ENCODE measurements at regions not wholly inside any gene's neighbourhood (a gene's known extent, or its start where the extent isn't known, plus 50 kb on each side); places are given as distances from the start of the nearest gene placed in this dataset.
"Not testable (repeated sequence)": the region's sequence is repeated elsewhere in the genome, so short reads cannot be mapped to it uniquely, and the experiment has no call there.

GRCh38 chr2:216989340-216990129 lies 129.7 kb upstream of the TNP1 start:
- no peaks in the 10 kb centered on the region for H3K9me3 ChIP-seq
- no peak for TF ChIP-seq CTCF (IDR thresholded peaks at IDR 0.05)
- TF ChIP-seq POLR2A (IDR thresholded peaks at IDR 0.05) = no peak
- peaks cover 0 to 20% (median 0%) of the 10 kb centered on the region in 3 donors for H3K4me1 ChIP-seq
- intact Hi-C loops (cut with DNase I) = no loop called here
- WGBS, 2 donors = 71 to 81% methylated on average over 5 of the region's 5 CpGs
- H3K27me3 ChIP-seq = no peaks in the 10 kb centered on the region
- no peak for DNase-seq
- H3K36me3 ChIP-seq = no peaks in the 10 kb centered on the region
- no peak overlapping the region for H3K27ac ChIP-seq
- H3K4me3 ChIP-seq = no peak overlapping the region

- TF ChIP-seq CTCF (IDR thresholded peaks at IDR 0.05) = no peak
- no peak for TF ChIP-seq POLR2A (IDR thresholded peaks at IDR 0.05)
- Histone ChIP-seq H3K4me1 (peaks cover 0 to 15% (median 0%) of the 10 kb centered on the region in 3 donors), H3K36me3 (no peaks in the 10 kb centered on the region), H3K27ac (peak overlapping the region; percentile 13 to 69 (median 33)), H3K9me3 (no peaks in the 10 kb centered on the region), H3K27me3 (no peaks in the 10 kb centered on the region), H3K4me3 (no peak overlapping the region)
- intact Hi-C loops (cut with DNase I) = no loop called here
- no peak for DNase-seq
- 53 to 69% methylated on average over 5 to 6 of the region's 6 CpGs for WGBS, 2 donors
These were observed 127.5 kb upstream of the TNP1 start for GRCh38 chr2:216987252-216987821.

GRCh38 chr2:216985658-216986141 lies 125.8 kb upstream of the TNP1 start:
- Histone ChIP-seq H3K27me3 (no peaks in the 10 kb centered on the region), H3K4me3 (no peak overlapping the region), H3K27ac (peak overlapping the region in 1 of 4 donors; percentile 2), H3K4me1 (peaks cover 0 to 15% (median 0%) of the 10 kb centered on the region in 3 donors), H3K36me3 (no peaks in the 10 kb centered on the region), H3K9me3 (no peaks in the 10 kb centered on the region)
- 43 to 62% methylated on average over 9 to 10 of the region's 13 CpGs for WGBS, 2 donors
- TF ChIP-seq CTCF (IDR thresholded peaks at IDR 0.05) (no peak), POLR2A (IDR thresholded peaks at IDR 0.05) (no peak)
- intact Hi-C loops (cut with DNase I) = no loop called here
- no peak for DNase-seq

GRCh38 chr2:216984937-216985336 lies 125.1 kb upstream of the TNP1 start:
- no peaks in the 10 kb centered on the region for H3K9me3 ChIP-seq
- intact Hi-C loops (cut with DNase I) = no loop called here
- no peak overlapping the region for H3K4me3 ChIP-seq
- H3K4me1 ChIP-seq = peaks cover 0 to 15% (median 0%) of the 10 kb centered on the region in 3 donors
- WGBS, 2 donors = 73 to 77% methylated on average over 2 of the region's 2 CpGs
- TF ChIP-seq POLR2A (IDR thresholded peaks at IDR 0.05) (no peak), CTCF (IDR thresholded peaks at IDR 0.05) (no peak)
- no peaks in the 10 kb centered on the region for H3K36me3 ChIP-seq
- H3K27ac ChIP-seq = no peak overlapping the region
- DNase-seq = no peak
- H3K27me3 ChIP-seq = no peaks in the 10 kb centered on the region

- intact Hi-C loops (cut with DNase I); DNase-seq; H3K36me3 ChIP-seq; H3K4me3 ChIP-seq; H3K27ac ChIP-seq; H3K9me3 ChIP-seq; H3K27me3 ChIP-seq: not testable (repeated sequence)
- peaks cover 0 to 12% (median 0%) of the 10 kb centered on the region in 3 donors for H3K4me1 ChIP-seq
- 93 to 100% methylated on average over 2 to 6 of the region's 7 CpGs for WGBS, 2 donors
These were observed 122.1 kb upstream of the TNP1 start for GRCh38 chr2:216981951-216982350.

GRCh38 chr2:216980510-216980909 lies 120.6 kb upstream of the TNP1 start:
- H3K36me3 ChIP-seq; H3K4me1 ChIP-seq; H3K9me3 ChIP-seq; H3K27ac ChIP-seq; intact Hi-C loops (cut with DNase I); DNase-seq; H3K4me3 ChIP-seq; H3K27me3 ChIP-seq: not testable (repeated sequence)
- WGBS, 2 donors = 79 to 93% methylated on average over 1 of the region's 1 CpG
